NK-92 (cell line): ENCODE measurements at regions not wholly inside any gene's neighbourhood (a gene's known extent, or its start where the extent isn't known, plus 50 kb on each side); places are given as distances from the start of the nearest gene placed in this dataset.

Experiments used
- DNase-seq: peaks from one replicate; lab custom pipeline; 2025; ENCODE audit not compliant: unreplicated experiment; lab: John Stamatoyannopoulos, UW

DNA sequence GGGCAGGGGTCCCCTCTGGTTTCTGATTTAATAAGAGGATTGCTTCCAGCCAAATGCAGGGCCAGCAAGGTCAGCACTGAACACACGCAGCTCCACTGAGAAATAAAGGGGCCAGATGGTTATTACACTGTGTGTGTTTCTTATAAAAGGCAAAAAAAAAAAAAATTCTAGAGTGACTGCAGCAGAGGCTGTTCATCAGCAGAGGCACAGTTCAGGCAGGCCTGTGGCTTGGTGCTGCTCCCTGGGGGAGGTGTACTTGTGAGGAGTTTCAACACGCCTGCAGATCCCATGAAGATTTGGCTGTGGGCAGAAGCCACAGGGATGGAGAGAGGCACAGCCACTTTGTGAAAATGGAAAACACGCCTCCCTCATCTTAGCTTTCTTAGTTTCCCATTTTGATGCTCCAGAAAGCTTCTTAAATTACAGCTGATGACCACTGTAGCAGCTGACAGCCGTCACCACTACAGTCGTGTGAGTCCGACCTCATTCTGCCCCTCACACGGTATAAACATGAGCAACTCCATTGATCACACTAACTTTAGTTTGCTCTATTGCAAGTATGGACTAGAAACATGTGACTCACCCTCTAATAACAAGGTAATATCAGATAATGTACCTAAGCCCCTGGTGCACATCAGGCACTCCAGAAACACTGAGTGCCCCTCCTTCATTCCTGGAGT lies 726.5 kb upstream of the RAB6C start:
- DNase-seq = no peak

DNA sequence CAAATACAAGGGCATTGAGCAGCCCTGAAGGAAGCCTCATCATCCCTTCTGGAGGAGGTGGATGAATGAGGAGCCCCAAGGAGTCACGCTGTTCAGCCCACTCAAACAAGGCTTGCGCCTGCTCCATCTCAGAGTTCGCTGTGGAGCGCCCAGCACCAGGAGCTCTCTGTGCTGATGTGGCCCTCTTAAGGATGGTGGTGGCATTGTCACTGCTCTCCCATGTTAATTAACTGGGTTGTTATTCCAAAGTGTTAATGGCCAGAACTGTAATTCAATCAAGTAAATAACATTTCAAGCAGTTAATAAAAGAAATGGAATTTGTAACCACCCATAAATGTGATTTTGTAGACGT lies 726.0 kb upstream of the RAB6C start:
- no peak for DNase-seq

DNA sequence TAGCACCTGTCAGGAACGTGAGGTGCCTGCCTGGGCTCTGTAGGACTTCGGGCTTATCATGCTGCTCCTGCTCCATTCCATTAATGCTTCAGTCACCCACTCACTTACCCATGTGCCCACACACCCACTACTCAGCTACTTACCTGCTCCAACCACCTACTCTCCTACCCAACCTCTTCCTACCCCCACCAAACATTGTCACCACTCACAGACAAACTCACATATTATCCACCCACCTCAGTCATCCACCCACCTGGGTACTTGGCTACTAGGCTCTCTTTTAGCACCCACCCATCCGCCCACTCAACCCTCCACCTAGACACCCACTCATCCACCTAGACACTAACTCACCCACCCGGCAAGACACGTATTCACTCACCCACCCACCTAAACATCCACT lies 724.7 kb upstream of the RAB6C start:
- DNase-seq = no peak

DNA sequence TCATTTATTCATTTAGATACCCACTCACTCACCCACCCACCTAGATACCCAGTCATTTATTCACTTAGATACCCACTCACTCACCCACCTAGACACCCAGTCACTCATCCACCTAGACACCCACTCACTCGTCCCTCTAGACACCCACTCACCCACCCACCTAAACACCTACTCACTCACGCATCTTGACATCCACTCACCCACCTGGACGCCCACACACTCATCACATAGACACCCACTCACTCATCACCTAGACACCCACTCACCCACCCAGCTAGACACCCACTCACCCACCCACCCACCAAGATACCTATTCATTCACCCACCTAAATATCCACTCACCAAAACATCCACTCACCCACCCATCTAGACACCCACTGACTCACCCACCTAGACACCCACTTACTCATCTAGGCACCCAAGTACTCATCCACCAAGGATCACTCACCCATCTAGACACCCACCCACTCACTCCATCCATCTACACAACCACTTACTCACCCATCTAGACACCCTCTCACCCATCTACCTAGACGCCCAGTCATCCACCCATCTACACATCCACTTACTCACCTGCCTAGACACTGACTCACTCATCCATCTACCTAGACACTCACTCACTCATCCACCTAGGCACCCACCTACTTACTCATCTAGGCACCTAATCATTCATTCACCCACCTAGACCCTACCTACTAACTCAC lies 723.7 kb upstream of the RAB6C start:
- DNase-seq = no peak

DNA sequence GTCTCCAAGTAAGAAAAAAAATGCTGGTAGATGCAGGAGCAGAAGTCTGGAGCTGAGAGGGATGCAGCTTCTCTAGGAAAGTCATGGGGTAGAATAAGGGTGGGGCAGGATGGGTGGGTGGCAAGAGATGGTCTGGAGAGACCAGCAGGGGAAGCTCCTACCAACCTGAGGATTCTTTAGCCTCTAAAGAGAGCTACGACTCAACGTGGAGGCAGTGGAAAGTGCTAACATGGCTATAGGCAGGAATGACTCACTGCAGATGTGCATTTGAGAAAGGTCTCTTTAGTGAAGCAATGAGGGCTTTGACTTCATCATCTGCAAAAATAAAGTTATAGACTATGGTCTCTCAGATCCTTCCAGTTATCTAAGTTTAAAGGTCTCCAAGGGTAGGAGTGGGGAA lies 722.8 kb upstream of the RAB6C start:
- DNase-seq = no peak

DNA sequence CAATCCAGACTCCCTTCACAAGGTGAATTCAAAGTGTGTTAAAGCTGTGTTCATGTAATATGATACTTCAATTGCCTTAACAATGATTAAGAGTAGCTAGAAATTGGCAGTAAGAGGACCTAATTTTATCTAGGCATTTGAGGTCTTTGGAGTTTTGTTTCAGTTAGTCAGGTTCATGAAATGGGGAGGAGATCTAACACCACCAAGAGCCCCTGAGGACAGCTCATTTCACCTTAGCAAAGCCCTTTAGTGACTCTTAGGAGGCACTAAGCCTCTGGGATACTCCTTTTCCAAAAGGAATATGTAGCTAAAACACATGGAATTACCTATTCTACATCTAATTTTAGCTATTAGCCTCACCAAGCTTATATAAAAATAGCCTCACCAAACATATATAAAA lies 716.5 kb upstream of the RAB6C start:
- DNase-seq = no peak

DNA sequence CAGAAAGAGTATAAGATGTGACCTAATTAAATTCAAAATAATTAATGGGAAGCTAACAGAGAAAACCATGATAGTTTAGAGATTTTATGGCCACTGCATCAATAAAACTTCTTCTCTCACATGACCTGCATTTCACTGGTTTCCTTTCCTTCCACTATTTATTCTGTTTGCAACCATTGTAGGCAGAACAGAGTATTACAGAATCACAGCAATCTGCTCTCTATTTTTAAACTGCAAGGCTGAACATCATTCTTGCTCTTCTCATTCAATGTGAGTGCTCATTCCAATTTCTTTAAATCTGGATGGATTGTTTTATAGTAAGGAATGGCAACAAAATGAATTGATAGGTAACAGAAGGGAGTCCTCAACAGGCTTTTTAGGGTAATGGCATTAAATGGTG lies 715.5 kb upstream of the RAB6C start:
- DNase-seq = no peak

DNA sequence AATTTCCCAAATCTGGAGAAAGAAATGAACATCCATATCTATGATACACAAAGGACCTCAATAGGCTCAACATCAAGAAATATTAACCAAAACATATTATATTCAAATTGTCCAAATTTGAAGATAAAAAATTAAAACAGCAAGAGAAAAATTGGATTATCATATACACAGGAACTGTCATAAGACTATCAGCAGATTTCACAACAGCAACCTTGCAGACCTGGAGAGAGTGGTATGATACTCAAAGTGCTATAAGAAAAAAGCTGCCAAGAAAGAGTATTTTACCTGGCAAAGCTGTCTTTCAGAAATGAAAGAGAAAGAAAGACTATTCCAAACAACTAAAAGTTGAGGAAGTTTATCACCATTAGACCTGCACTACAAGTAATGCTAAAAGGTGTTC lies 711.9 kb upstream of the RAB6C start:
- no peak for DNase-seq

DNA sequence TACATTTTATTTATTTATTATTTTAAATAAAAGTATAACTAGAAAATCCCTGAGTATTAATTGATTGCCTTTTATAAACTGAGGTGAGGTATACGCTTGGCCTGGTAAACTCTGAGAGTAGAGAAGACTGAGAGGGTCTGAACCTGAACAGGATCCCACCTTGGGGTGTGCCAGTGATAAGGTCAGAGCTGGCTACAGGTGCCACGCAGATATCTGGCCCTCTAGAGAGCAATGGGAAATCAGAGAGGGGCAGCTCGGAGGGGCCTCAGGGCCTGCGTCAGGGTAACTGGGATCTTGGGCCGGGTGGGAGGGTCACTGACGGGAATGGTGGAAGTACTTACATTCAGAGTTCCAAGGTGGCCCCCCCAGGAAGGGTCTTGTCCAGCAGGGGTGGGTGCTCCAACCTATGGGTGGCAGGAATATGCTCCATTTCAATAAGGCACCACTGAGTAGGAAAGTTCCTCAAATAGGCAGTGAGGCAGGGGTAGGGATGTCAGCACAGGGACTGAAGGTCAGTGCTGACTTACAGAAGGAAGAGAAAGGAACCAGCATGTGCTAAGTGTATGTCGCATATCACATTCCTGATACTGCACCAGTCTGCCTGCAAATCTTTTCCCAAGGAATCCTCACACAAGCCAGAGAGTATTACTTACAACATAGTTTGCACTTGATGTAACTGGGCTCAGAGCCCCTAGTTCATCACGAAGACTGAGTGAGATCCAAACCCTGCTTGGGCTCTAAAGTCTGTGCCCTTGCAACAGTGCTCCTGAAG lies 706.0 kb upstream of the RAB6C start:
- DNase-seq = no peak

DNA sequence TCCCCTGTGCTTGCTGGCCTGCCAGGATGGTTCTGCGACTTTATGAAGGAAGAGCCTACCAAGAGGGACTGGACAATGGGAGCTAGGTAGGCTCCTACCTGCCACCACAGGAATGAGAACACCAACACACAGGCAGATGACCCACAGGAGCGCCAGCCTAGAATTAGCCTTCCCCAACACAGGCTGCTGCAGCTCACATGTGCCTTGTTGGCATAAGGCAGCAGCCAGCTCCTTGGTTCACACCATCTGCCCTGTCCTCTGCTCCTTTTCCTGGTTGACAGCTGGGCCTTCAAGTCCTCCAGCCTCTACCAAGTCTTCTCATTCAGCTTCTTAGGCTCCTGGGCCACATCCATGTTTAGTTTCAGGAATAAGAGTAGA lies 705.4 kb upstream of the RAB6C start:
- DNase-seq = no peak

DNA sequence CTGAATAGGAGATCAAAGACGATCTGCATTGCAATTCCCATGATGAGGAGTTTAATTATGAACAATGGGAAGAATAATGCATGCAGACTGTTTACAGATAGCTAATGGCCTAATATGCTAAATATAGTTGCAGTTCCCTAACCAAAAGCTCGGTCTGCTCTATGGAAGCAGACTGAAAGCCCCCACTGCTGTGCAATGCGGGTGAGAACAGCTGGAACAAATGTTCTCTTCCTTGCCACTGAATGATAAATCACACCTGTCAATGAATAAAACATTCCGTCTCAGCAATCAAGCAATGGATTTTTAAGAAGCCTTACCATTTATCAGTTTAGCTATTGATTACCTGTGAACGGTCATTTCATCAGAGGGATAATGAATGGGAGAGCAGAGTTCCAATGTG lies 704.5 kb upstream of the RAB6C start:
- no peak for DNase-seq

DNA sequence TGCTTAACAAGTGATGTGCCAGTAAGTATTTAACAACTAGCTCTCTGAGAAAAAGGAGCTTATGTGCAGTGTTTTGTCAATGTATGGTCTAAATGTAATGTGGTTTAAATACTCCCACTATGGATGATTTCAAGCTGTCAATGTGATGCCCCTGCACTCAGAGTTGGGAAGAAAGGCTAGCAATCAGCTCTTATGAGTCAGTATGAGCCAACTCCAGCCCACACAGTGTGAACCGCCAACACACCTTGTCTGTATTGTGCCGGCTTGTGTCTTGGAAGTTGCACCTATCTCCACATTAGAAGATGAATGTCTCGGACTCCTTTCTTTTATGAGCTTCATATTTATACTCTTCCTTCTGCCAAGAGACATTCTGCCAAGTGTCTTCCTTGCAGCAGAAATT lies 703.8 kb upstream of the RAB6C start:
- no peak for DNase-seq

DNA sequence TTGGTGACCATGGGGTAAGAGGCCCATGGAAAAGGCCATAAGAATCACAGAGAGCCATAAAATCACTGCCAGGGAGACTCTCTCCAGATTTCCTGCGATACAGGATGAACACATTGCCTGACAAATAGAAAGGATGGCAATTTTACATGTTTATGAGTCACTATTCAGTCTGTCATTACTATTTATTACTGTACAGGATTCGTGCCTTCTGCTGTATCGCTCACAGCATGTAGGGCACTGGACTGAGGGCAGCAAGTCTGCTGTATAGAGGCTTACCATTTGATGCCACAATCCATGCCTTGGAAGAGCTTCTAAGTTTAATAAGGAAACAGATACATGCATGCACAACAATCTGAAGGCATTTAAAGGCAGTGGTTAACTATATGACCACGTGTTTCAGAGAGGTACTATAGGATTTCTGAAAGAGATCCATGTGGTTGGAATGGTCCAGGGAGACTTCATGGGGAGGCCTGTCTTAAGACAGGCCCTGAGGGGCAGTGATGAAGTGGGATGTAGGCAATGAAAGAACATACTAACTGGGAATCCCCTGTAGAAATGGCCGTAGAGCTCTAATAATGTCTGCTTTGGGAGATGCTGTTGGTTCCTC lies 702.4 kb upstream of the RAB6C start:
- DNase-seq = no peak

DNA sequence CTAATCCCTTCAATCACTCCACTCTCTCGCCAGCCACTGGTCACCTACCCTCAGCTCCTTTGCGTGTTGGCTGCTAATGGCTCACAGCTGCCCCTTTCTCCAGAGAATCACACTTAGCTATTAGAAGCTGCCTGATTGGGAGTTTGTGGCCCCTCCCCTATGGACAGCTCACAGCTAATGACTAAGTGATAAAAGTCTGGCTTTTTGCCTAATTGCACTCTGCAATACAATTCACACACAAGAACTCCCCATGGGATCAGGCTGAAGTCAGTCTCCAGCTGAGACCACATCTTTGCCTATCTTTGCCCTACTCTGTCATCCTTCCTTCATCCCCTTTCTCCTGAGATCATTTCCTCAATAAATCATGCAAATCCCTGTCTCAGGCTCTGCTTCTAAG lies 701.9 kb upstream of the RAB6C start:
- DNase-seq = no peak

DNA sequence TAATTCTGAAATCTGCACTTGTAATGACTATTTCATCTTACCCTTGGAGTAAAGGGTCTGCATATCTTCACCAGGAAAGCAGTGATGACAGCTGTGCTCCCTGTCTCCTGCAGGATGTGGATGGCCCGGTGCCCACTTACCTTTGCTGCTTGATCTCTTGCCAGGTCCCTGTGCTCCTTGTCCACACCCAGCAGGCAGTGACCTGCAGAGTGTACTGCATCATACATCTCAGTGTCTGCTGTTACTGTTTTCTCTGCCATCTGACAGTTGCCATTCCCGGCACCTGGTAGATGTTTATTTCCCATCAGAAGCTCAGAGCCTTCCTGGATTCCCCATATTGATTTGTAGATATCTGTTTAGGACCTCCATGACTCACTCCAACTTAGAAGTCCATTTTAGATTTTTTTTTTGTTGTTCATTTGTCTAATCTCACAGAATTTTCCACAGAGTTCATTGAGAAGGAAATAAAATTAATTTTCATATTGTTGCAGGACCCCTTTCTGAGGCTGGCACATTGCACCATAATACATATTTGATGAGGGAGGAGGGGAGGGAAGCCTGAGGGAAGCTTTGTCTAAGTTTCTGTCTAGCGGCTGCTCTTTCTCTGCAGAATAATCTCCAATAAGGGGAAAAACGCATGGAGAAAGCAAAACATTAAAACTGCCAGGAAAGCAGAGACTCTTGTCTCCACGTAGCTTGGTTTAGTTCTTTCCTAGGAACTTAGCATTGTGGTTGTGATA lies 697.5 kb upstream of the RAB6C start:
- DNase-seq = no peak

DNA sequence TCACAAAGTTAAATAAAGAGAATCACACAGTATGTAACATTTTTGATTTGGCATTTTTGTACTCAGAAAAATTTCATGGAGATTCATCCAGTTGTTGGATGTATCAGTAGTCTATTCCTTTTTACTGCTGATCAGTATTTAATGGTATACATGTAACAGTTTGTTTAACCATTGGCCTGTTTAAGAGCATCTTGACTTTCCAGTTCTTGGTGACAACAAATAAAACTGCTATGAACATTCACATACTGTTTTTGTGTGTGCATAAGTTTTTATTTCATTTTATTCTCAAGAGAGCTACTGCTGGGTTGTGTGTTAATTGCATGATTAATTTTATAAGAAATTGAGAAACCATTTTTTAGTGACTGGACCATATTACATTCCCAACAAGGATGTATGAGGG lies 694.5 kb upstream of the RAB6C start:
- no peak for DNase-seq

DNA sequence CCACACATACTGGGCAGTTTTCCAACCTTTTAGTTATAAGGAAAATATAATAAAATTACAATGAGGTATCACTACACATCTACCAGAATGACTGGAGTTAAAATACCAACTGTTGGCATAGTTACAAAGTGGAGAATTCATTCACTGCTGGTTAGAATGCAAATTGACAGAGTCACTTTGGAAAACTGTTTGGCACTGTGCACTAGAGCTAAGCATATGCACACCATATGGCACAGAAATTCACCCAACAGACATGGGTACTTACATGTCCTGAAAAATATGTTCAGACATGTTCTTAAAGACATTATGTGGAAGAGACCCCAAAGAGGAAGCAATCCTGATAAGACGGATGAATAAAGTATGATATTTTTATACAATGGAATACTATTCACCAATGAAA lies 686.1 kb upstream of the RAB6C start:
- no peak for DNase-seq

DNA sequence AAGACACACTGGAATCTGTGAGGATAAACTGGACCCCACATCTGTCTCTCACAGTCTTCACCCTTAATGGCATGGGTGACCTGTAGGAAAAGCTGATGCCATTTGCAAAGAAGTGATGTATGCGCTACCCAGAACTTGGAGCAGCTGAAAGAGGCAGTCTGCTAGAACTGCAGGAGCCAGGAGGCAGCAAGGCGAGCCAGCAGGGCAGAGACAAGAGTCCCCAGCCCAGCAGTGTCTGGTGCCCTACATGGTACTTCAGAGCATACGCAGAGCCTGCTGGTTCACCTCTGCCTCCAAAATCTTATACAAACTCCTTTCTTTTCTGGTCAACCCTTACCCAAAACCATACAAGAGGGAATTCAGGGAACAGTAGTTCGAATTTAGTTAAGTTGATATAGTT lies 683.1 kb upstream of the RAB6C start:
- DNase-seq = no peak

DNA sequence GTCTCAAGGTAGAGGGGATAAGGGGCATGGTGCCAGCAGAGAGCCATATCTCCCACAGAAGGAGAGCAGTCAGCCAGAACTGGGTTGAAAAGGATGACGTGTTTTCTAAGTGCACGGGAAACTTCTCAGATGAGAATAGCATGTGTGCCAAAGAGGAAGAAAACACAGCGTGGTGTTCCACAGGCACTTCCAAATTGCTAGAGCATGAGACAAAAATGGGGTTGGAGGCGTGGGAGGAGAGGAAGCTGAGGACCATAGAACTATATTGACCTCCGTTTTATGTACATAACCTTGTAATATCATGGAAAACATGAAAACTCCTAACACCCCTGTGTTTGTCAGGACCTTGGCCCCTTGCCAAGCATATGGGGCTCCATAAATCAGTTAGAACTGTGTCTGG lies 682.7 kb upstream of the RAB6C start:
- no peak for DNase-seq

DNA sequence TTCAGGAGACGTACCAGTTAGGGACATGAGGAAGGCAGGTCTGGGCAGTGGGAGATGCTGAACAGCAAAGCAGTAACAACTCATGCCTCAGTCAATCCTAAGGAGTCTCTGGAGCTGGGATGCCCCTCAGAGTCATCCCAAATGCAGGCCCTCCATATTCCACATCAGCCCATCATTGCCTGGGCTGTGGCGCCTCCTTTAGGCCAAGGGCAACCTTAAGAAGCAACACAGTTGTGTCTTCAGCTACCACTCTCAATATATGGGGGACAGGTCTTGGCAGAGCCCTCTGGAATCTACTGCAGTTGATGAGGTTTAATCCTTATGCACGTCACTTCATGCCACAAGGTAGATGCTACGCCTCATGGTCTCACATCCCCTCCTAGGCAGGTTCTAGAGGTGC lies 682.0 kb upstream of the RAB6C start:
- no peak for DNase-seq

DNA sequence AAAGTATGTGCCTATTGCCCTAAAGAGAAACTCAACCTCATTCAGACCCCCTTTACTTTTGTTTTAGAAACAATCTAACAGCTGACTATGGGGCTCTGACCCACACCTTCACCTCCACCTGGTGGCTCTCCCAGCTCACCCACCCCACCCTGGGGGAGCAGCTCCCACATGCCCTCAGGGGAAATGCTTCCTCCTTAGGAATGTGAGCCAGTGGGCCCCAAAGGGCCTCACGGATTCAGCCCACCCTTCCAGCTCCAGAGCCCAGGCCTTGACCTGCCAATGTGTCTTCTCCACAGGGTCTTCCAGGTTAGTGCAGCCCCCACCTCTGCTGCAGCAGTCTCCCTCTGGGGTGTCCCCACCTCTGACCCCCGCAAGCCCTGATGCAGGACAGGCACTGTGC lies 680.1 kb upstream of the RAB6C start:
- DNase-seq = no peak
